Pancreas (tissue), 10 donors: ENCODE measurements at regions not wholly inside any gene's neighbourhood (a gene's known extent, or its start where the extent isn't known, plus 50 kb on each side); places are given as distances from the start of the nearest gene placed in this dataset.

Source experiments
- ATAC-seq, 4 donors: fragments of 200-7000 bp; cut with Tn5 transposase; one replicate each; pipeline versions ENCODE4 v1.8.0 to v1.9.1; 2020; ENCODE audit warnings: mild to moderate bottlenecking in 4 of 4, moderate library complexity in 4 of 4
- DNase-seq, 6 donors: peaks; one replicate each; pipeline ENCODE4 v3.0.0-alpha.2; 2020
- FAIRE-seq: peaks from 2 replicates; lab custom pipeline; 2012; peaks lifted over from hg19 to GRCh38; lab: Jason Lieb, UNC
- H3K27ac ChIP-seq, 4 donors: fragments of 200-600 bp; sonication (generic); 1 replicate in 3 of 4; 2 replicates in 1 of 4; pipeline versions ENCODE4 v1.5.0 to v1.8.0; 2020
- H3K27me3 ChIP-seq, 4 donors: fragments of 200-600 bp; one replicate each; pipeline ENCODE4 v1.8.0; 2021
- H3K36me3 ChIP-seq, 3 donors: fragments of 200-600 bp; sonication (generic) in 1 of 3; one replicate each; pipeline versions ENCODE4 v1.5.0 to v1.8.0; 2020 to 2021
- H3K4me1 ChIP-seq, 3 donors: fragments of 200-600 bp; one replicate each; pipeline ENCODE4 v1.8.0; 2021
- H3K4me3 ChIP-seq, 4 donors: fragments of 200-600 bp; sonication (generic) in 2 of 4; one replicate each; pipeline versions ENCODE4 v1.5.0 to v1.8.0; 2020 to 2021
- H3K9me3 ChIP-seq, 4 donors: fragments of 200-600 bp; one replicate each; pipeline ENCODE4 v1.8.0; 2021
- WGBS, 2 donors: extraction: QIAGEN DNeasy Blood & Tissue Kit; methylation state at CpG; one replicate each; pipeline ENCODE4 v1.1.7; 2013; 5-methylcytosine and 5-hydroxymethylcytosine counted together
- intact Hi-C, 3 donors: fragments of 100-400 bp; cut with DNase I; formaldehyde crosslinking; loops; one replicate each; pipeline versions ENCODE4 v1.11.1 to v1.14.2; 2022
- TF ChIP-seq, protein P1 (sequence below), 4 donors: fragments of 200-600 bp; sonication (generic) in 3 of 4; IDR thresholded peaks; one replicate each; pipeline versions ENCODE4 v1.5.0 to v1.8.0; 2021; ENCODE audit warnings: antibody characterized with exemption in 4 of 4
- donor health status: healthy with polysubstance abuse.
- donor health status: DM: no; HTN: no; CAD: no; lungs with moderate emphysema.
- donor health status: DM: no; HTN: no; CAD: no.
- donor health status: control.
- donor health status: control.
- donor health status: Bipolar disorder and iron deficiency.
- donor health status: DM: yes; HTN: yes; CAD: no.
- donor health status: DM: no; HTN: no; CAD: no.
- donor health status: DM: no; HTN: no; CAD: no.
- donor health status: DM: yes; HTN: yes; CAD: no.

DNA sequence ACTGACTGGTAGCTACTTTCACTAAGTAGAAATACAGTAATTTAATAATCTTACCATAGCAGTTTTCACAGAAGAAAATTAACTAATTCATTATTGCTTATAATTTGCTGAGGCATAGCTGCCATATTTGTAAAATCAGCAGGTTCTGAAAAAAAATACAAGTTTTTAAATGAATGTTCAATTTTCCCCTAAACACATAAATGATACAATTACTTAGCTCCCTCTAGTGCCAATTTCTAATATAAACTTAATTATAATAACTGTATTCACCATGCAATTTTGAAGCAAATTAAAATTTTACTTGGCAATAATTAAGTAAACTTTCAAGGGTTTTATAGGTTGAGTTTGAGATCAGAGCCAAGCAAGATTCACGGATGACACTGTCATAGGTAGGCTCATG is 1321.6 kb upstream of the ACVR2A start:
- 25 to 34% methylated on average over 1 of the region's 1 CpG for WGBS, 2 donors
- DNase-seq (no peak), FAIRE-seq (peak; percentile 49), ATAC-seq (no peak)
- peaks cover 0 to 4% (median 0%) of the 10 kb centered on the region in 4 donors for H3K27me3 ChIP-seq
- H3K4me3 ChIP-seq, result no peak overlapping the region
- H3K9me3 ChIP-seq, result no peaks in the 10 kb centered on the region
- intact Hi-C loops, result no loop called here
- H3K36me3 ChIP-seq, result no peaks in the 10 kb centered on the region
- no peaks in the 10 kb centered on the region for H3K4me1 ChIP-seq
- TF ChIP-seq, protein P1, sequence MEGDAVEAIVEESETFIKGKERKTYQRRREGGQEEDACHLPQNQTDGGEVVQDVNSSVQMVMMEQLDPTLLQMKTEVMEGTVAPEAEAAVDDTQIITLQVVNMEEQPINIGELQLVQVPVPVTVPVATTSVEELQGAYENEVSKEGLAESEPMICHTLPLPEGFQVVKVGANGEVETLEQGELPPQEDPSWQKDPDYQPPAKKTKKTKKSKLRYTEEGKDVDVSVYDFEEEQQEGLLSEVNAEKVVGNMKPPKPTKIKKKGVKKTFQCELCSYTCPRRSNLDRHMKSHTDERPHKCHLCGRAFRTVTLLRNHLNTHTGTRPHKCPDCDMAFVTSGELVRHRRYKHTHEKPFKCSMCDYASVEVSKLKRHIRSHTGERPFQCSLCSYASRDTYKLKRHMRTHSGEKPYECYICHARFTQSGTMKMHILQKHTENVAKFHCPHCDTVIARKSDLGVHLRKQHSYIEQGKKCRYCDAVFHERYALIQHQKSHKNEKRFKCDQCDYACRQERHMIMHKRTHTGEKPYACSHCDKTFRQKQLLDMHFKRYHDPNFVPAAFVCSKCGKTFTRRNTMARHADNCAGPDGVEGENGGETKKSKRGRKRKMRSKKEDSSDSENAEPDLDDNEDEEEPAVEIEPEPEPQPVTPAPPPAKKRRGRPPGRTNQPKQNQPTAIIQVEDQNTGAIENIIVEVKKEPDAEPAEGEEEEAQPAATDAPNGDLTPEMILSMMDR (IDR thresholded peaks at IDR 0.05), result no peak
- H3K27ac ChIP-seq, result no peak overlapping the region

DNA sequence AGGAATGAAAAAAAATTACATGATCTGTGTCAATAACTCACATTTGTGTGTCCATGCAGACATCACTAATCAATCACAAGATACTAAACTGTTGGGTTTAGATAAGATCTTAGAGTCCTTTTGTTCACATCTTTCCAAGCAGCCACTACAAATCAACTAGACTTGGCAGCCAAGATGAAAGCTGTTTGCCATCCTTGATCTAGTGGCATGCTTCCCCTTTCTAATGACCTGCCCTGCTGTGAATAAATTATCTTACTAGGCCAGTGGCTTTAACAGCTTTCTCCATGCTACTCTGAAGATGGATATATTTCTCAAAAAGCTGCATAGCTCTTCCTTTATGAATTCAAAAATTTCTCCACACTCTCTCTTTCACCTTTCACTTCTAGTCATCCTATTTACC is 1338.0 kb upstream of the ACVR2A start:
- intact Hi-C loops, result no loop called here

DNA sequence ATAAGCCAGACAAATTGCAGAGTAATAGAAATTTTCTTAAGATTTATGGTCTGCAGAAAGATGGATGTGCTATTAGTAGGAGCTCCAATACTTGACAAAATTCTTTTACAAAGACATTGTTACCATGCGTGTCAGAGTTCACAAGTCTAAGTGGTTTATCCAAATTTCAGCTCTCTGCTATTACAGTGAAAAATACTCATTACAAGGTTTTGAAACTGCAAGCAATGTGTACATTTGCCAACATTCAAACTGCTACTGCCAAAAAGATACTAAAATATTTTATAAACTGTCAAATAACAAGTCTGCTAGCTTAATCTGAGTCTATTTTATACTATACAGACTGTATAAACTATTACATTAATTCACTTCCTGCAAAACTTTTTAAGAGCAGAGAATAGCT is 1341.5 kb upstream of the ACVR2A start:
- ATAC-seq, result no peak
- DNase-seq, result no peak
- Histone ChIP-seq H3K27me3 (no peaks in the 10 kb centered on the region), H3K9me3 (no peaks in the 10 kb centered on the region), H3K4me1 (no peaks in the 10 kb centered on the region), H3K4me3 (no peak overlapping the region), H3K36me3 (no peaks in the 10 kb centered on the region), H3K27ac (no peak overlapping the region)
- intact Hi-C loops, result no loop called here
- 85 to 95% methylated on average over 1 of the region's 1 CpG for WGBS, 2 donors
- FAIRE-seq, result no peak
- TF ChIP-seq, protein P1 (IDR thresholded peaks at IDR 0.05), result no peak

More for the DNA sequence above, 1338.0 kb upstream of the ACVR2A start:
- ATAC-seq (no peak), FAIRE-seq (no peak), DNase-seq (no peak)
- TF ChIP-seq, protein P1 (IDR thresholded peaks at IDR 0.05), result no peak
- Histone ChIP-seq H3K36me3 (no peaks in the 10 kb centered on the region), H3K27ac (no peak overlapping the region), H3K4me1 (no peaks in the 10 kb centered on the region), H3K4me3 (no peak overlapping the region), H3K9me3 (no peaks in the 10 kb centered on the region), H3K27me3 (no peaks in the 10 kb centered on the region)

DNA sequence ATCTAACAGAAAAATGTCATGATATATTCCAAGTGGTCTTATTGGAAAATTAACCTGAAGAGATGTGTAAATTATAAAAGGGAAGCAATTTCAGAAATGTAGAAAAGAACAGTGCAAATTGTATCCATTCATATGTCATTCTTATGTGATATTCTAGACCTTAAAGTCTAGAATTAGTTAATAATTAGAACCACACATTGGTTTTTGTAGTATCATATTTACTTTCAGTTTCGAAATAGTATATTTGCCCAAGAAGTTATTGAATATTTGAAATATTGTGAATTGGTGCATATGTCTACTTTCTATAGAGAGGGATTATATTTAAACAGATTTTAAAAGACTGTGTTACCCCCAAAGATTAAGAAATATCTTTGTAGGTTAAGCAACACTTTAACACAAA is 1348.6 kb upstream of the ACVR2A start:
- Histone ChIP-seq H3K27me3 (no peaks in the 10 kb centered on the region), H3K9me3 (no peaks in the 10 kb centered on the region), H3K4me3 (no peak overlapping the region), H3K4me1 (no peaks in the 10 kb centered on the region), H3K36me3 (no peaks in the 10 kb centered on the region), H3K27ac (no peak overlapping the region)
- DNase-seq, result no peak
- FAIRE-seq, result no peak
- no peak for ATAC-seq
- 26 to 27% methylated on average over 1 of the region's 1 CpG for WGBS, 2 donors
- TF ChIP-seq, protein P1 (IDR thresholded peaks at IDR 0.05), result no peak
- intact Hi-C loops, result no loop called here

DNA sequence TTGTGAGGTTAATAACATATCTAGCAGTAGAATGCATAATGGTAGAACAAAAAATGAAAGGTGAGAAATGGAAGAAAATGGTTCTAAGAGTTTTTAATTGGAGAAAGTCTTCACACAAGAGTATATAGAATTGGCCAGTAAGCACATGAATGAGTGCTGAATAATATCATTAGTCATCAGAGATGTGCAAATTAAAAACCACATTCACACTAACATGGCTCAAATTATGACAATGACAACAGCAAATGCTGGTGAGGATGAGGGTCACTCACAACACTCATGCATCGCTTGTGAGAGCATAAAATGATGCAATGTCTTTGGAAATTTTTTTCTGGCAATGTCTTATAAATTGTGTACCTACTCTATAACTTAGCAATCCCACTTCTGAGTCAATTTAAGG is 1355.4 kb upstream of the ACVR2A start:
- no peaks in the 10 kb centered on the region for H3K4me1 ChIP-seq
- no peaks in the 10 kb centered on the region for H3K27me3 ChIP-seq
- WGBS, 2 donors, result 87 to 94% methylated on average over 1 of the region's 1 CpG
- ATAC-seq, result no peak
- no peaks in the 10 kb centered on the region for H3K9me3 ChIP-seq
- intact Hi-C loops, result no loop called here
- H3K4me3 ChIP-seq, result no peak overlapping the region
- FAIRE-seq, result no peak
- TF ChIP-seq, protein P1 (IDR thresholded peaks at IDR 0.05), result no peak
- no peaks in the 10 kb centered on the region for H3K36me3 ChIP-seq
- no peak for DNase-seq
- H3K27ac ChIP-seq, result no peak overlapping the region
